ENCODE measurements at regions not wholly inside any gene's neighbourhood (a gene's known extent, or its start where the extent isn't known, plus 50 kb on each side); places are given as distances from the start of the nearest gene placed in this dataset.
"Not testable (repeated sequence)": the region's sequence is repeated elsewhere in the genome, so short reads cannot be mapped to it uniquely, and the experiment has no call there.

DNA sequence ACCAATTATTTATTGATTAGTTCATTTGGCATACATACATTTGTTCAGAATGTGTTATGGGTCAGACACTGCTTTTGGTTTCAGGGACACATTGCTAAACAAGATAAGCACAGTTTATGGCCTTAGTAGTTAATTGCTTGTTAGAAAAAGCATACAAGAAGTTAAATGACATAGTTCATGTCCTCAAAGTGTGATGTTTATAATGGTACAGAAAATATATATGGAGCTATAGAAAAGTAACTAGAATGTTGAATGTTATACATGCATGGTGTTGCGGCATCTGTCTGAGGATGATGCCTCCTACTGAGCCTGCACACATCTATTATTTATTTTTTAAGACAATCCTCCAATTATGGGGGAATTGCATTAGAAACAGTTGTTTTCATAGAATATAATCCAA, 1476.3 kb upstream of the PCDH7 start:
- DNase-seq = no peak

DNA sequence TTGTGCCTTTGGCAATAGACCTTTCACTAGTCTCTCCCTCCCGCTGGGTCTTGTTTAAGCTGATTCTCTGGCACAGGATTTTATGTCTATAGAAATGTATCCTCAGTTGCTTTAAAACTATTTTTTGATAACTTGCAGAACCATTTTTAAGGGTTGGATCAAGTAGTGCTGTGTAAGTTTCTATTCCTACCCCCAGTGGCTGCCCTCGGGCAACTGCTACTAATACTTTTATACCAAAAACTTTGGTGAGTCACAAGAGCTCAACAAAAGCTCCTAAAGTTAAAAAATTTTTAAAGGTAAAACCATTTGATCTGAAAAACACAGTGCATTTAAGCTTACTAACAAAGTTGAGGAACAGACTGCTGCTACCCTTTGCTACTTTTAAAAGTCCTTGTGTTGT, 1460.6 kb upstream of the PCDH7 start:
- no peak for DNase-seq

DNA sequence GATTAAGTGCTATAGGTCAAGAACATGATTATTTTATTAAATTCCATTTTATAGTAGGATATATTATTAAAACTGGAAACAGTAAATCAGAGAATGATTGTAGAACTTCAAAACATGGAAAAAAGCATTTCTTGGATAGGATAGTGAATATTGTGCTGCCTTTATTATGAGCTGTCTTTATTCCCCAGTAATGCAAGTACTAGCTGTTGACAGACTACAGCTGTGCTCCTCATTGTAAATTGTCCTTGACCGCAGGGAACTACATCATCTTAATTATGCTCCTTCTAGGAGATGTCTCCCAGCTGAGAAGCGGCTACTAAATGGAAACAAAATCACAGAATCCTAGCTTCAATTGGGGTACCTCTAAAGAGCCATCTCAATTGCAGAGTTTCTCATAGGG, 1457.2 kb upstream of the PCDH7 start:
- no peak for DNase-seq

DNA sequence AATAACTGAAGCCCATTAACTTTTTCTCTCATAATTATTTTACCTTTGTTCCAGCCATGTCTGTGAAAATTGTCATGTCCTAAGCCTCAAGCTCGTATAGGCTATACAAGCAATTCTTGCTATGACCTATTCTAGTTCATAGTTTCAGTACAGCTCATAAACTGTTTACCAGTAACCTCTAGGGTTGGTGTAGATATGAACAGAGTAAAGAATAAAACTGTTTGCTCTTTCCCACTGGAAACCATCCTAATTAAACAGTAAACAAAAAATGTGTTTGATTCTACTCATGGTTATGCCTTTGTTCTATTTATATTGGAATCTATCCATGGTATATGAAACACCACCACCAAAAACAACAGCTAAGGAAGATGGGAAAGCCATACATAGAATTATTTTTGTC, 1444.0 kb upstream of the PCDH7 start:
- DNase-seq = no peak

DNA sequence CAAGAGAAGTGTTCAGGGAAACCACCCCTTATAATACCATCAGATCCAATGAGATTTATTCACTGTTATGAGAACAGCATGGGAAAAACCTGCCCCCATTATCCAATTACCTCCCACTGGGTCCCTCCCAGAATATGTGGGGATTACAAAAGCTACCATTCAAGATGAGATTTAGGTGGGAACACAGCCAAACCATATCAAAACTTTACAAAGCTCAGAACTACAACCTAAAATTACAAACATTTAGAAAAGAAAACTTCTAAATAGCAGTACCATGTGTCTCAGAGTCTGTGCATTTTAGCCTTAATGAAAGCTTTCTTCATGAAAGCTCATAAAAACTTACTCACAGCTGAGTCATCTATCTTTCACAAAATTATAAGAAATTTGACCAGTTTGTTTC, 1442.8 kb upstream of the PCDH7 start:
- DNase-seq = no peak

DNA sequence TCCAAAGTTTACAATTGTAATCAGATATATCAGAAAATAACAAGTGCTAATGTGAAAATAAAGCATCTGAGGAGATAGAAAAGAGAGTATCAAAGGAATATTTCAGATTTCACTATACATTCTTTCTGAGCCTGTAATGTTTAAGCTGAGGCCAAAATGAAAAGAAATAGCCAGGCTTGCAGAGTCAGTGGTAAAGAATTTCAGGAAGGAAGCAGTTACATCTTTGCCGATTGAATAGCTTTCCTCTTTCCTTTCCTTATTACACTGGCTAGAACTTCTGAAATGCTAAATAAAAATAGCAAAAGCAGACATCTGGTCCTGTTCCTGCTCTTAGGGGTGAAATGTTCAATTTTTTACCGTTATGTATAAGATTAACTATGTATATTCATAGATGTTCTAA, 1441.6 kb upstream of the PCDH7 start:
- DNase-seq = no peak

DNA sequence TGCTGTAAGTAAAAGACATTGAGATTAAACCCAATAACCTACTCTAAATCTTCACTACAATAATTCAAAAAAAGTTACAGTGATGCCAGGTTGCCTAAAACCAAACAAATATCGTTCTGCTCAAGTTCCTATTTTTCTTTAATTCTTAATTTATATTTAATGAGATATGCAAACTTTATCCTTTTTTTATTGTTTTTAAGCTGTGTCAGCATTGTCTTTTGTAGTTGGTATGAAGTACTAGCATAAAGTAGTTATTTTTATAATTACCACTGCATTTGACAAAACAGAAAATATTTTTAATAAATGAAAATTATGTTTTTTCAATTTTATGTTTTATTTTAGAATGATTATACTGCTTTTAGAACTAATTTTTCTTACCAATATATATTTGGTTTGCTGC, 1431.1 kb upstream of the PCDH7 start:
- no peak for DNase-seq

DNA sequence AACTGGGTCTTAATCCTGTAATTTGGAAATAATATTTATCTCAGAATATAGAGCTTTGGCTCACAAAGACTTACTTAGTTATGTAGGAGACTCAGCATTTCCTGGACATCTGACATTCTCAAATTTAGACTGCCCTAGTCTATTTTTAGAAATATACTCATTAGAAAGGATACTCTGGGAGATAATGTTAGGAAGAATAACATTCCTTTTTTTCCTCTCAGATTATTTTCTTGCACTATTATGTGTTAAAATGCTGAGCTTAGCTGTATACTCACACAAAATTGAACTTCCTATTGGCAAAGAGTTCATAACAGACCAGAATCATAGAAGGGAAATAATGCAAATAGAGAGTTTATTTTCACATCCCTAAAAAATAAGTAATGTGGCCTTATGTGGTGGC, 1424.9 kb upstream of the PCDH7 start:
- no peak for DNase-seq

DNA sequence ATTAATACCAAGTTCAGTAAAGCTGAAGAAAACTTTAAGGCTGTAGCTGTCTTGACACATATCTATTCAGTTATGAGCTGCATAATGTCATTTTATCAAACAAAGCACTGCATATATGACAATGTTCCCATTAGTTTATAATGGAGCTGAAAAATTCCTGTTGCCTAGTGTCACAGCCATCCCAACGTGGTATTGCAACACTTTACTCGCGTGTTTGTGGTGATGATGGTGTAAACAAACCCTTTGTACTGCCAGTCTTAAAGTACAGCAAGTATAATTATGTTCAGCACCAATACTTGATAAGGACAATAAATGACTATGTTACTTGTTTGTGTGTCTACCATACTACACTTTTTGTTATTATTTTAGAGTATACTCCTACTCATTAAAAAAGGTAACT, 1415.6 kb upstream of the PCDH7 start:
- DNase-seq = no peak

DNA sequence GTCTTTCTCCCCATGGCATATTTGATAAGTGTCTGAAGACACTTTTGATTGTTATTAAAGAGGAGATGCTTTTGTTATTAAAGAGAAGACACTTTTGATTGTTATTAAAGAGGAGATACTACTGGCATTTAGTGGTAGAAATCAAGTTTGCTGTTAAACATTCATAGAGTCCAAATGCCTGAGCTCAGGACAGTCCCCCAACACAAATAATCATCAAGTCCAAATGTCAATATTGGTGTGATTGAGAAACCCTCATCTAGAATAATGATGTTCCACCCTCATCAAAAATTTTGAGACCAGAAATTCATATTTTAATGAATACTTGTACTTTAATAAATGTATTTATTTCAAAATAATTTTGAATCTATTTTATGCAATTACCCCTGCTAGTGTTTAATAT, 1412.9 kb upstream of the PCDH7 start:
- DNase-seq = no peak

DNA sequence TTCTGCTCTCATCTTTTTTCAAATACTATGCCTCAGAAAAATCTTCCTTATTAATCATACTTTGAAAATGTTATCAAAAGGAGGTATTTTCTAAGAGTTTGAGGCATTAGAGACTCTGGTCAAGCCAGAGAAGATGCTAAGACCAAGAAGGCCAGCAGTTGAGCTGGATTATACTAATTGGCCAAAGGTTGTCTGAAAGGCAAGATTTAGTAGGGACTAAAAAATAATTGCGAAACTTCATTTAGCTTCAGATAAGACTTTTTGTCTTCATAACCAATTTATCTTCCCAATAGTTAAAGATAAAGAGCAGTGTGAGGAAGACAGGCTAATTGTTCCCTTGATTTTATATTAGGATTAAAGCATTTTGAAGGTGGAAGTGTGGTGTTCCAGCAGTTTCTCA, 1412.4 kb upstream of the PCDH7 start:
- no peak for DNase-seq

DNA sequence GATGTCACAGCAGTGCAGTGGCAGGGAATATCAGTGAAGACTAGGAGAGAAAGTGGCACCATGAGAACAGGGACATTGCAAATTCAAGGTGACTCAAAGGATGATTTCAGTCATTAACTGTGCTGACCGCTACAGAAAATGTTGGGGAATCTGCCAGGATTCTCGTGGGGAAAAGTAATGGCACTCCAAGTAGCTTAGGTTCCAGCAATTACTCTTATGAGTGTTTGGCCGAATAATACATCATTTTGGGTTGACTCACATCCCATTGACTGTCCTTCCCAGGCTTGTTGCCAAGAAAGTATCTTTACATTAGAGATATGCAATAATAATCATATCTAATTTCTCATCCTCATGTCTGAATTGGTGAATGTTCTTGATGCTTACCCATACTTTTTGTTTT, 1411.1 kb upstream of the PCDH7 start:
- no peak for DNase-seq

DNA sequence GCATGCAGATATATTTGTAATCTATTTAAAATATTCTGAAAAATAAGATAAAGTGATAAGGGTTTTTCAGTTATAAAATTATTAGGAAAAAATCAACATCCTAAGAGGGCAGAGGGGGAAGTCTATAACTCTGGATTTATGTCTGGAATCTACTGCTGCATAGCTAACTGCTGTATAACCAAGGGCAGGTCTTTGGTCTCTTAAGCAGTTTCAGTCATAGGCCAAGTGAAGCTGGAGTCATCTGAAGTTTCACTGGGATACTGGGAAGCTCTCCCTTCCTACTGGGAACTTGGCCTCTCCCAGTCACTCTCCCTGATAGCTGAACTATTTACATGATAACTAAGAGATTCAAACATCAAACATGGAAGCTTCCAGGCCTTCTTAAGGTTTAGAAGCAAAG, 1409.9 kb upstream of the PCDH7 start:
- no peak for DNase-seq

DNA sequence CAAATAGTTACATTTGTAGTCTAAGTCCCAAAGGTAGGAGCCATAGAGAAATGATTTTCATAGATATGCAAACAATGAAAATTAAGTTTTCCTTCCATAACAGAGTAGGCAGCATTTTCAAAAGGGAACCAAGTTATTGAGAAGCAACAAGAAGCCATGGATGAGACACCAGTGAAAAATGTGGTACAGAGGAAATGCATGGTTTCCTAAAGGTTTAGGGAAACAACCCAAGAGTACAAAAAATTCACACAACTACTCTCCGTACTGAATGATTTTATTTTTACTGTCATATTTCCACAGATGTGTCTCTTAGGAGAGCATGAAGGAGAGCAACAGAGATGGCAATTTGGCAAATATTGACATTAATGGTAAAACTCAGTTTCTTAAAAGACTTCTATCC, 1408.9 kb upstream of the PCDH7 start:
- no peak for DNase-seq

DNA sequence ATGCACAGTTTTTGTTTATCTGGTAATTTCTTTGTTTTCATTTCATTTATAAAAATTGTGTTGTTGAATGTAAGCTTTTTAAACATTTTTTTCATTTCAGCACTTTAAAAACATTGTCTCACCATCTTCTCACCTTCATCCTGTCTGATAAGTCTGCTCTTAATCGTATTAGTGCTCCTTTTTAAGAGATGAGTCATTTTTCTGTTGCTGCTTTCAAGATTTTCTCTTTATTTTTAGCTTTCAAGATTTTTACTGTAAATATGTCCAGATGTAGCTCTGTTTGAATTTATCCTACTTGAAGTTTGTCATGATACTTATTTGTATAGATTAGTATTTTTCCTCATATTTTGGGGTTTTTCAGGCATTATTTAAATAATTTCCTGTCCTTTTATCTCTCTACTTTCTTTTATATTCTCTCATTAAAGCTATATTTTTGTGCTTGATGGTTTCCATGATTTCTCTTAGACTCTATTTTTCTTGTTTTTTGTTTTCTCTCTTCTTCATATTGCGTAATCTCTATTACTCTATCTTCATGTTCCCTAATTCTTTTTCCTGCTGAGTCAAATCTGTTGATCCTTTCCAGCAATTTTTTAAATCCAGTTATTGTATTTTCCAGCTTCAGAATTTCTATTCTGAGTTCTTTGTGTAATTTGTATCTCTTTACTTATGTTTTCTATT, 1400.4 kb upstream of the PCDH7 start:
- no peak for DNase-seq

DNA sequence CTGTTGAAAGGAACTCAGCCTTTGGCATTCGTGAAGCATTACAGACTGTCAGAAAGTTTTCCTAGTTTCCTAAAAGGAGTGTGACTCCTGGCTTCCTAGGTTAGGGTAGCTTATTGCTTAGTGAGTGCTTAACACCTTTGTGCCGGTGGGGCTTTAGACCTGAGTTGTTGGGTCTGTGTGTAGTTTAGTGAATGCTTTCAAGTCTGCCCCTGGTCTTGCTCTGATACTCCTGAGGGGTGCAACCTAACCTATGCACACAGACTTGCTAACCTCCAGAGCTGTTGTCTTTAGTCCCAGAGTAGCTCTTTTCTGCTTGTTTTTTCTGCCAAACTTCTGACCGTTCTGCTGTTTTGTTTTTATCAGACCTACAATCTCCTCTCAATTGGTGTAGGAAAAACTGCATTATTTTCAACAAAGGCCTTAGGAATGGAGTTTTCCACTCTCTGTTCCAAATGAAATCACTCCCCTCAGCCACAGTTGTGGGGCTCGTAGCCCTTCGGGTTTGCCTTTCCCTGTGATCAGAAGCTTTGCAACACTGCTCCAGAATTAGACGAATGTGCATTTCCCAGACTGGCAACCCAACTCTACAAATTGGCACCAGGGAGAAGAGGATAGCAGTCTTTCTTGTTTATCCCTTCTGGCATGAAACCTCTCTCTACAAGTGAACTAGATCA, 1399.1 kb upstream of the PCDH7 start:
- DNase-seq = no peak

DNA sequence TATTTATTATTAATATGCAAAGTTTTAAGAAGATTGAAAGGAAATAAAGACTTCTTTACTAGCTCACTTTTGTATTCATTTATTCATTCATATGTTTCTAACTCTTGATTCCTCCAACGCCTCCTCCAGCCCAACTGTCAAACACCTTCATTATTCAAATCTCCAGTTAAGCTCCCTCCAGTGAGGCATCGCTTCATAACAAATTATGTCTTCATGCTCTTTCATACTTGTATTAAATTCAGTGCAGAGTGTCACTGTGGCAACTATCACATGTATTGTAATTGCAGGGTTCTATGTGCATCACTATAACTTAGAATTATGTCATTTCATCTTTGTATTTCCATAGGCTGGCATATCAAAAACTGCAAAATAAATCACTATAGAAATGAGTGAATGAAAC, 1394.2 kb upstream of the PCDH7 start:
- DNase-seq = no peak

DNA sequence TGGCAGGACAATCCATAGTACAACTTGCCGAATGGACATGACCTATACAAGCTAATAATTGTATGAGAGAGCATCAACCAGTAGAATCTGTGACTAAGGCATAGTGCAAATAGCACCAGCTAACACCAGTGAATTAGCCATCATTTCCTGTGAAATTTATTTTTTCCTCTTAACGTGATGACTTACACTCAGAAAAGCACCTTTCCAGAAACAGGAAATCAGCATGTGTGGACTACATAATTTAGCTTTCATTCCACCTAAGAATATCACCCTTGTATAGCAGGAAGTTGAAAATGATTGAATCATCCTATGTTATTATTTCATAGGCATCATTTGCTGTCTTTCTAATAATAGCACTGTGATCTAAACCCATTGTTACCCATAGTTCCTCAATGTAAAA, 1393.4 kb upstream of the PCDH7 start:
- no peak for DNase-seq

DNA sequence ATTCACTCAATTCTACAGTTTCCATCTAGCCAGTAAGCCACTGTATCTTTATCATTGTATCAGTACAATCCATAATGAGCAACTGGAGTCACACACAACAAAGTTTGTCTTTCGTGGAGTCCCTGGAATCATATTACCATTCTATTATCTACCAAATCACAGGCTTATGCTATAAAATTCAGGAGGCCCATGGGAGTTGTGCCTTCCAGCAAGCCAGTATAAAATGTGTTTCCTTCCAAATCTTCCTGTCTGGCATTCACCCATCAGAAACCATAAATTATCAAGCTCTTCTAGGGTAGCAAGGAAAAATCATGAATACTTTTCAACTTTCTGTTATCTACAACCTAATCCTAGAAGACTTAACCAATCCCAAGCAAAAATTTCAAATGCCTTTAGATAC, 1383.3 kb upstream of the PCDH7 start:
- DNase-seq = no peak

DNA sequence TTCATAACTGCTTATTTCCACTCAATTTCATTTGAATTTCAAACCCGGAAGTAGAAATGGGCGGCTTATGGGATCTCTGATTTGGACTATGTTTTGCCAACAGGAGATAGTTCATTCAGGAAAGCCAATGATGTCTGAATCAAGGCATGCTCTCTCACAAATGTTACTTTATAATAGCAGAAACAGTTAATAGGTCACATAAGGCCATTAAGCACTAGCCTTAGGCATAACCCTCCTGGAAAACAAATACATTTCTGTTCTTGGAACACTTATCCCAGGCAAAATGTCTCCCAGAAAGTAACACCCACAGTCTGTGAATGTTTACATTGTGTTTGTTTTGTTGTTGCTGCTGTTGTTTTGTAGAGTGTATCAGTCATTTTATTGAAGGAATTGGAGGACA, 1347.2 kb upstream of the PCDH7 start:
- DNase-seq = no peak

DNA sequence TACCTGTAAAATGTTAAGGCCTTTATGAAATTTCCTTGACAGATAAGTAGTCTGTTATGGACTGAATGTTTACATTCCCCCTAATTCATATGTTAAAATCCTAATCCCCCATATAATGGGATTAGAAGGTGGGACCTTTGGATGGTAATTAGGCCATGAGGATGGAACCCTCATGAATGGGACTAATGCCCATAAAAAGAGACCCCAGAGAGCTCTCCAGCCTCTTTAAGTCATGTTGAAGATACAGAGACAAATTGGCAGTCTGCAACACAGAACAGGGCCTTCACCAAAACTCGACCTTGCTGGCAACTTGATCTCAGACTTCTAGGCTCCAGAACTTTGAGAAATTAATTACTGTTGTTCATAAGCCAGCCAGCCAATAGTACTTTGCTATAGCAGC, 1344.5 kb upstream of the PCDH7 start:
- DNase-seq = no peak

DNA sequence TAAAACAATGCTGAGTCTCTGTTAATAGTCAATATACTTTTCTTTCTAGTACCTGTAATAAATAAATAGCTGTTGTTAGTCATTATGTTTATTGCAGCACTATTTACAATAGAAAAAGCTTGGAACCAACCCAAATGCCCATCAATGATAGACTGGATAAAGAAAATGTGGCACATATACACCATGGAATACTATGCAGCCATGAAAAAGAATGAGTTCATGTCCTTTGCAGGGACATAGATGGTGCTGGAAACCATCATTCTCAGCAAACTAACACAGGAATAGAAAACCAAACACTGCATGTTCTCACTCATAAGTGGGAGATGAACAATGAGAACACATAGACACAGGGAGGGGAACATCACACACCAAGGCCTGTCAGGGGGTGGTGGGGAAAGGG, 1341.9 kb upstream of the PCDH7 start:
- DNase-seq = not testable (repeated sequence)

DNA sequence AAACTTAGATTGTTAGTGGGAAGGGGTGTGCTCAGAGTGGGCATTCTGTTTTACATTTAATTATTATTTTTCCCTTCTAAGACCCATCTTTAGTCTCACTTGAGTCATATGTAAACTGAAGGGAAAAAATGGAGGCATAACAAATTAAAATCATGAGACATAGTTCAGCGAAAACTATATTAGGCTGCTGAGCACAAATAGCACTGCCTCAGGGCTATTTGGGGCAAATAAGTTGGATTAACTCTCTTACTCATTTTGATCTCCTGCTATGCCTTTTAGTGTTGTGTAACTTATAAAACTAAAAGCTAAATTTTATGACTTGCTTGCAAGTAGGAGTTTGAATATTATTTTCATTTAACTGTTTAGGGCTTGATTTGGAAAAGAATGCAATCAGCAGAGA, 1329.2 kb upstream of the PCDH7 start:
- no peak for DNase-seq

DNA sequence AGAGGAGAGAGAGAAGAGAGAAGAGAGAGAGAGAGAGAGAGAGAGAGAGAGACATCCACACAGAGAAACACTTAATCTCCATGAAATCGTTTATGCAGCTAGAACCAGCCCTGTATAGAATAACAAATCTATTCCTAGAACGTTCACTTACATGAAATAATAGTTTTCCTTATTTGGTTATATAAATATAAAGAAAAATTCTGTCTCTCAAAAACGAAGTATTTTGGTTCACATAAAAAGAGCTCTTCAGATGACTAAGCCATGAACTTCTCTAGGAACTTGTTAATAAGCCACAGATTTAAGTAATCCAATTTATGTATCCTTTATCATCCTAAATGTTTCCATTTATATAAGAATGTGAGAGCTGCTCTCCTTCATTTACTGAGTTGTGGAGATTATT, 1315.1 kb upstream of the PCDH7 start:
- DNase-seq = no peak

DNA sequence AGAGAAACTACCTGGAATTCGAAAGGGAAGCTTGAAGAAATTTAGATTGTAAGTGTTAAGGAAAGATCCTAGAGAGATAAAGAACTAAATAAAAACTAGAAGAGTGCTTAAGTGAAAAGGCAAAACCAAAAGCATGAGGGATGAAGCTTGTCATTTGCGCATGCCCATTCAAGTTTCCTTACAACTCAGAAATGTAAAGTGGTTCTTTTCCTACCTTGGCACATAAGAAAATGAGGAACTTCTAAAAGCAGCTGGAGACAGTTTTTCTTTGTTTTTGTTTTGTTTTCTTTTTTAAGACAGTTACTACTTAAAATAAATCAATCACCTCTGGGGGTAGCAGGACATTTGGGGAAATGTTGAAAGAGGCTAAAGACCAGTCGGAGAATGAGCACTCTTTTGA, 1304.4 kb upstream of the PCDH7 start:
- no peak for DNase-seq
